SH-SY5Y (cell line): ENCODE measurements at regions not wholly inside any gene's neighbourhood (a gene's known extent, or its start where the extent isn't known, plus 50 kb on each side); places are given as distances from the start of the nearest gene placed in this dataset.

Experiments used
- GATA2 ChIP-seq: IDR thresholded peaks from 2 replicates; pipeline ENCODE4 v1.6.1; 2011; ENCODE audit warnings: mild to moderate bottlenecking, low read depth, low read length
- GATA3 ChIP-seq: IDR thresholded peaks from 2 replicates; pipeline ENCODE4 v1.6.1; 2011; ENCODE audit warnings: low read depth, mild to moderate bottlenecking, low read length, moderate library complexity

- TF ChIP-seq GATA3 (no peak), GATA2 (no peak)
Observed at GRCh38 chr5:112628214-112628980, 109.3 kb upstream of the APC start.
